ENCODE measurements at regions not wholly inside any gene's neighbourhood (a gene's known extent, or its start where the extent isn't known, plus 50 kb on each side); places are given as distances from the start of the nearest gene placed in this dataset.

- no peak for DNase-seq (ENCODE audit: low read depth in 2 of 2)
These were observed 211.5 kb upstream of the SEMA6D start for GRCh38 chr15:47505712-47506328.

GRCh38 chr15:47506329-47507100 lies 210.8 kb upstream of the SEMA6D start:
- DNase-seq (ENCODE audit: low read depth in 2 of 2) = no peak

GRCh38 chr15:47507221-47507985 lies 209.9 kb upstream of the SEMA6D start:
- no peak for DNase-seq (ENCODE audit: low read depth in 2 of 2)

- no peak for DNase-seq (ENCODE audit: low read depth in 2 of 2)
These were observed 206.0 kb upstream of the SEMA6D start for GRCh38 chr15:47511261-47511660.

- DNase-seq (ENCODE audit: low read depth in 2 of 2) = no peak
These were observed 203.8 kb upstream of the SEMA6D start for GRCh38 chr15:47513471-47513870.

GRCh38 chr15:47514200-47514652 lies 203.1 kb upstream of the SEMA6D start:
- DNase-seq (ENCODE audit: low read depth in 2 of 2) = no peak

GRCh38 chr15:47516558-47516957 lies 200.7 kb upstream of the SEMA6D start:
- DNase-seq (ENCODE audit: low read depth in 2 of 2) = no peak

GRCh38 chr15:47516972-47517371 lies 200.3 kb upstream of the SEMA6D start:
- no peak for DNase-seq (ENCODE audit: low read depth in 2 of 2)

GRCh38 chr15:47517737-47518136 lies 199.6 kb upstream of the SEMA6D start:
- DNase-seq (ENCODE audit: low read depth in 2 of 2) = no peak

- no peak for DNase-seq (ENCODE audit: low read depth in 2 of 2)
These were observed 193.4 kb upstream of the SEMA6D start for GRCh38 chr15:47523681-47524475.

- DNase-seq (ENCODE audit: low read depth in 2 of 2) = no peak
These were observed 188.1 kb upstream of the SEMA6D start for GRCh38 chr15:47529241-47529640.

GRCh38 chr15:47534673-47535072 lies 182.6 kb upstream of the SEMA6D start:
- no peak for DNase-seq (ENCODE audit: low read depth in 2 of 2)

- no peak for DNase-seq (ENCODE audit: low read depth in 2 of 2)
These were observed 175.7 kb upstream of the SEMA6D start for GRCh38 chr15:47541562-47541961.

GRCh38 chr15:47542312-47542989 lies 174.9 kb upstream of the SEMA6D start:
- DNase-seq (ENCODE audit: low read depth in 2 of 2) = no peak

GRCh38 chr15:47548231-47548630 lies 169.1 kb upstream of the SEMA6D start:
- no peak for DNase-seq (ENCODE audit: low read depth in 2 of 2)

GRCh38 chr15:47548986-47549385 lies 168.3 kb upstream of the SEMA6D start:
- no peak for DNase-seq (ENCODE audit: low read depth in 2 of 2)

- DNase-seq (ENCODE audit: low read depth in 2 of 2) = no peak
These were observed 166.2 kb upstream of the SEMA6D start for GRCh38 chr15:47551079-47551478.

GRCh38 chr15:47551546-47551945 lies 165.8 kb upstream of the SEMA6D start:
- no peak for DNase-seq (ENCODE audit: low read depth in 2 of 2)

GRCh38 chr15:47552978-47553608 lies 164.2 kb upstream of the SEMA6D start:
- no peak for DNase-seq (ENCODE audit: low read depth in 2 of 2)

GRCh38 chr15:47553947-47554346 lies 163.4 kb upstream of the SEMA6D start:
- DNase-seq (ENCODE audit: low read depth in 2 of 2) = no peak

GRCh38 chr15:47561102-47561501 lies 156.2 kb upstream of the SEMA6D start:
- DNase-seq (ENCODE audit: low read depth in 2 of 2) = no peak
